GM12875 (cell line): ENCODE measurements at regions not wholly inside any gene's neighbourhood (a gene's known extent, or its start where the extent isn't known, plus 50 kb on each side); places are given as distances from the start of the nearest gene placed in this dataset.

Source experiments
- H3K4me3 ChIP-seq: one replicate; pipeline ENCODE4 v1.5.1; 2011; ENCODE audit warnings: low read depth, low read length, control low read depth
- CTCF ChIP-seq: IDR thresholded peaks from 2 replicates; pipeline ENCODE4 v1.5.1; 2011; ENCODE audit warnings: low read depth, mild to moderate bottlenecking, control low read depth, inconsistent platforms, low read length, moderate library complexity, borderline replicate concordance; ENCODE audit not compliant: insufficient read depth

GRCh38 chr16:52603015-52603414 lies 56.1 kb upstream of the TOX3 start:
- no peak for TF ChIP-seq CTCF
- no peak overlapping the region for H3K4me3 ChIP-seq

GRCh38 chr16:52597772-52598483 lies 51.0 kb upstream of the TOX3 start:
- no peak overlapping the region for H3K4me3 ChIP-seq
- TF ChIP-seq CTCF: no peak

GRCh38 chr16:52597073-52597771 lies 50.3 kb upstream of the TOX3 start:
- H3K4me3 ChIP-seq: no peak overlapping the region
- no peak for TF ChIP-seq CTCF
